SIG-M5 (cell line): ENCODE measurements at regions not wholly inside any gene's neighbourhood (a gene's known extent, or its start where the extent isn't known, plus 50 kb on each side); places are given as distances from the start of the nearest gene placed in this dataset.

Experiments
- DNase-seq: peaks from one replicate; lab custom pipeline; 2025; lab: John Stamatoyannopoulos, UW

DNA sequence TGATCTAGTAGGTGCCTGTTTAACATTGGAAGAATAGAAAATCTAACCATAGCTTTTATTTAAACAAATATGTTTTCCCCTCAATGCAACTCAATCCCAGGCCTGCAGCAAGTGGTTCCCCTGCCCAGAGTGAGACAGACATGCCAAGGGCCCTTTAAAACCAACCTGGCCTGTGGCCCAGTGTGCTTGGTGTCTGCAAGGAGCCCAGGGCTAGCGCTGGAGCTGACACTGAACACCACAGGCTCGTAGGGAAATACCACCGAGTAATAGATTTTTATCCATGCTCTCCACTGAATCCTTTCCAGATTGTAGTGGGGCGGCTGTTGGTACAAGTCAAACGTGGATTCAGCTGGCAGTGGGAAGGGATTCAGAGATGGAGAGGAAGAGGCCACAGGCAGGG lies 95.6 kb upstream of the NRXN3 start:
- DNase-seq, result no peak

DNA sequence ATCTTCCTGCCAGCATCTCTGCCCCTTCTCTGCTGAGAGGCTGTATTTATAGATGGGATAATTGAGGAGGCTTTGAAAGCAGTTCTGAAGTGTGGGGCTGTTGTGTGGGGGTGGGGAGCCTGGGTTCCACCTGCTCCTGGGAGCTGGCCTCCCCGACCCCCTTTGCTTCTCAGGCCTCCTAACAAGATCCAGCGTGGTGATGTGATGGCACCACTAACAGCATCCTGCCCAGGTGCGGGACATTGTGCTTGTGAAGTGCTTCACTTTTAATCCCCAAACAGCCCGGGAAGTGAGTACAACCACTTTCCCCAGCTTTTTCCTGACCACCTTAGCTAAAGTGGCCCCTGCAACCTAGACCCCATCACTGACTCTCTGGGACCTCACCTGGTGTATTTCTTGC lies 95.1 kb upstream of the NRXN3 start:
- no peak for DNase-seq

DNA sequence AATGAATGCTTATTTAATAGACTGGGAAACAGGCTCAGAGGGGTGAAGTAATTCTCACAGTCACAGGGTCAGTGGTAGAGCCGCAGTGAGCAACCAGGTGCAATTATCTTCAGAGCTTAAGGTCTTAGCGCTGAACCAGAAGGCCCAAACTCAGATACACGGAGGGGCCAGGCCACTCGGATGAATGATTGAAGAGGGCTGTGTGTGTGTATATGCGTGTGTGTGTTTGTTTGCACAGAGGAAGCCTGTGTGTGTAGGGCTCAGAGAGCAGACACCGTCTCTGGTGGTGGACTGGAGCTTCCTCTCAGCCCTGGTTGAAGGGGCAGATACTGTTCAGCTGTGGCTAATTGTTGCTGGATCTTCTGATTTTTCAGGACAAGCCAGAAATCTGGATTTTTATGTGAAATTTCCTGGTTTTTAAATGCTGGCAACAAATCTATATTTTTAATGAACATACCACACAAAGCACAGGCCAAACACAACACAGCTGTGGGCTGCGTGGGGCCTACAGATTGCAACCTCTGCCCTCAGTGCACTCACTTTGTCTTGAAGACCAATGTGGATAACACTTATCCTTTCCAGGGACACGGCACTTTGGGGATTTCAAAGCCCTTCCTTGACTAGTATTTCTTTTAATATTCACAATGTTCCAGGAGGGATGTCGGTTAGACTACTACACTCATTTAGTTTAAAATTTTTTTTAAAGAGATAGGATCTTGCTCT lies 94.5 kb upstream of the NRXN3 start:
- no peak for DNase-seq

DNA sequence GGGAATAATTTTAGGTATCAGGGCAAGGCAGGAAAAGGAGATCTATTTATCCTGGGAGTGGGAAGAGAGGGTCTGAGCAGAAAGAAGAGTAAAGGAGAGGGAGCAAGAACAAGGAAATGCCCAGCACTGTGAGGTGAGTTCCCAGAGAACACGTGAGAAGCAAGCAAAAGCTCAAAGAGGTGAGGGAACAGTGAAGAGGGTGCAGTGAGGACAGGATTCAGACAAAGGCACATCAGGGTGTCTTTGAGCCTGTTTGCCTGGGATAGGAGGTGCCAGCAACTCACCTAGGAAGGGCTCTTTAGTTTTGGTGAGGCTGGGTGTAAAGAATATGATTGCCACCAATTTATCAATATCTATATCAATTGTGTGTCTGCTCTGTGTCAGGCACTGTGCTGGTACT lies 88.9 kb upstream of the NRXN3 start:
- no peak for DNase-seq

DNA sequence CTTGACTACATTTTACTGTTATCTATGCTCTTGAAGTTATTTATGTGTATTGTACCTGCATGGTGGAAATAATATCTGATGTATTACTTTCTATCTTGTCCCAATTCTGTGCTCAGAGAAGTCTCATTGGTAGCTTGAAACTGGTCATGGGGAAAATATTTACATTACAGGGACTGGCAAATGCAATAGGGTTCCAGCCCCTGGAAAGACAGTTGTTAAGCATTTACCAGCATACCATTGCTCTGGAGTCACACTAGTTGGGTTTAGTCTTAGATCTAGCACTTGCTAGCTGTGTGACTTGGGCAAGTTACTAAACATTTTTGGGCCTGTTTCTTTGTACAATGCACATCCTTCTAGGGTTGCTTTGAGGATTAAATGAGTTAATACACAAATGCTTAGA lies 86.3 kb upstream of the NRXN3 start:
- no peak for DNase-seq

DNA sequence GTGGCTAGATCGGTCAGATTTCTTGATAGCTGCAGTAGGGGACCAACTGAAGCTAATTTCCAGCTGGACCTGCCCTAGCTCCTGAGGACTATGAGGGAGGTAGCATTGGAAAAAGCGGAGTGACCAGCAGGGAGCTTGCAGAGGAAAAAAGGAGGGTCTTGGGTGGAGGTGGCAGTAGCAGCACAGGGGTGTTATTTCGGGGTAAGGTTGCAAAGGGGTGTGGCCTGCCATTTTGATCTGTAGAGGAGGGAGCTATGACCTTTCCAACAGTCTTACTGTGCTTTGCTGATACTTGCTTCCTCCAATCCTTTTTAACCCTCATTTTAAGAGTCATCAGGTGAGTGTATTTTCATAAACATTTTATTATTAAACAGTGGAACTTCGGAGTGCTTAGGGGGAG lies 83.8 kb upstream of the NRXN3 start:
- no peak for DNase-seq

DNA sequence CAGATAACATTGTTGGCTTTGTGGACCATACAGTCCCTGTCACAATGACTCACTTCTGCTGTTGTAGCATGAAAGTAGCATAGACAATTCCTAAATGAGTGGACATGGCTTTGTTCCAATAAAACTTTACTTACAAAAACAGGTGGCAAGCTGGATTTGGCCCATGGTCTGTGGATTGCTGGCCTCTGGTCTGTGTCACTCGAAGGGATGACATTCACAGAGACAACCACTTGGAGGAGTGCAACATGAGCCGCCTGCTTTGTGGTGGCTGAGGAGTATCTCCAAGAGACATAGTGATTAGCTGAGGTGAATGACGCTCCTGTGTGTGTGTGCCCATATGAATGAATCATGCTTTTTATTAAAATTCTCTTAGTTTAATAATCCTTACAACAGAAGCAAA lies 81.3 kb upstream of the NRXN3 start:
- no peak for DNase-seq

DNA sequence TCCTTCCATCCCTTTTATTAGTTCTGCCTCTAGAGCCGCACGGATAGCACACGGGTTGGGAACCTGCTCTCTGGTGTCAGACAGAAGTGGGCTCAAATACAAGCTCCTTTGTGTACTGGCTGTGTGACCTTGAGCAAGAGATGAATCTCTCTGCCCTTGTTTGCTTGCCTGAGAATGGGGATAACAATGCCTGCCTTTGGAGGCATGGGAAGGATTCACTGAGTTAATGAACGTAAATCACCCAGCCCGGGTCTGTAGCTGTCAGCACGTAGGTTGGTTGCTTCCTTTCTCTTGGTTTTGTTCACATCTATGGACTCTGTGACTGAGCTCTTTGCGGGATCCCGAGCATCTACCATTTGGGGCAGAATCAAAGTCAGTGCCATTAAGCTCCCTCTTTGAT lies 79.3 kb upstream of the NRXN3 start:
- DNase-seq, result no peak

DNA sequence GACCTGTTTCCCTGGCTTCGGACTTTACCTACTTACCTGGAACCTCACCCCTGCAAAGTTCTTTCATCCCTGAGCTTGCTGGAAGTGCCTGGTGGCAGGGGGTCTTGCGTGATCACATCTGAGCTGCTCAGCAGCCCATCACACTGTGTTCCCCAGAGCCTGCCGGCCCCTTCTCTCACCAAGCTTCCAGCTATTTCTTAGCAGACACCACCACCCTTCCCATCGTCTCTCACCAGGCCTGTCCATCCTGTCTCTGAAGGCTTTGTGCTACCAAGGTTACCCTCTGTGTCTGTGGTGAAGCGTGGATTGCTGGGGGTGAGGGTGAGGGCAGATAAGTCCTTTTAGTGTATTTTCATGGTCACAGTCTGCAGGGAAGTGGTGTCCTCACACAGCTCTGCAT lies 78.8 kb upstream of the NRXN3 start:
- no peak for DNase-seq

DNA sequence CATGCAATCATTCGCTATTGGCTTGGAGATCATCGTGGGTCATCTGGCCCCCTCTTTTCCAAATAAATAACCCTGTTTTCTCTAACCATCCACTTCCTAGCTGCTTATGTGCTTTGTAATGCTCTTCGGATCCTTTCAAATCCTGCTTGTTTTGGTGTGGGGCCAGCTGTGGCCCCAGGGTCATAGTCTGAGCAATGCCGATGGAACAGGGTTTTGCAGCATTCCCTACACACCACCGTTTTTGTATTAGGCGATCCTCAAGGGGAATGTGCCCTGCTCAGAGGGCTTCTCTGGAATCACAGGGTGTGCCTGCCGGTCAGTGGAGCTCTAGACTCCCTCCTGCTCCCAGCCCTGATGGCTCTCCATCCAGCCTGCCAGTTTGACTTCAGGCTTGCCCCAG lies 78.1 kb upstream of the NRXN3 start:
- DNase-seq, result no peak

DNA sequence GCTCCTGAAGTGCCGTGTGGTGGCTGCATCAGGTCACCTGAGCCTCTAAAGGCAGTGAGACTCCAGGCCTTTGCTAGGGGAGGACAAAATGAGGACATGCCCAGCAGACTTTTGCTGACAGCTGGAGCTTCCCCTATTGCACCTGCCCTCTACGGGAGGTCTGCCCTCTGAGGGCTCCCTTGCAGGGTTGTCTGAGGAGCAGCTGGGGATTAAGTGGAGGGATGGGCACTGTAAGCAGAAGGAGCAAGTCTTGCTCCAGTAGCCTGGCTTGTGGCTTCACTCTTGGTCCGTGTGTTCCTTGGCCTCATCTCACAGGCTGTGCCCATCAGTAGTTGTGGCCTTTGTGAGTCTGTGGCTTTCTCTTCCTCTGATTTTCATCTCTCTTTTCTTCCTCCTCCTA lies 66.9 kb upstream of the NRXN3 start:
- no peak for DNase-seq

DNA sequence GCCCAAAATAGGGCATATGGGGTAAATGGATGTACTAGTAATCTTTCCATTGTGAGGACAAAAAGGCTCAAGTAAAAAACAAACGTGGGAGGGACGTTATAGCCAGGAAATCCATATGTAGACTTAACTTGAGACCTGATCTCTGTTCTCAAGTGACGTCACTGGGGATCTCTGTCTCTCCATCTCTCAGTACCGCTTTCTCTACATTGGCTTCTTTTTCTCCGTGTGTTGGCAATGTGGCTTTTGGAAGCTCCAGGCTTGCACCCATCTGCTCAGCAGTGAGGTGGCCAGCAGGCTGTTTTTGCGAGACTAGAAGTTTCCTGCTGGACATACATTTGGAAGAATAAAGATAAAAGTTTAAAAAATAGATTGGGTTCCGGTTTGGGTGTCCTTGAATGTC lies 66.0 kb upstream of the NRXN3 start:
- no peak for DNase-seq

DNA sequence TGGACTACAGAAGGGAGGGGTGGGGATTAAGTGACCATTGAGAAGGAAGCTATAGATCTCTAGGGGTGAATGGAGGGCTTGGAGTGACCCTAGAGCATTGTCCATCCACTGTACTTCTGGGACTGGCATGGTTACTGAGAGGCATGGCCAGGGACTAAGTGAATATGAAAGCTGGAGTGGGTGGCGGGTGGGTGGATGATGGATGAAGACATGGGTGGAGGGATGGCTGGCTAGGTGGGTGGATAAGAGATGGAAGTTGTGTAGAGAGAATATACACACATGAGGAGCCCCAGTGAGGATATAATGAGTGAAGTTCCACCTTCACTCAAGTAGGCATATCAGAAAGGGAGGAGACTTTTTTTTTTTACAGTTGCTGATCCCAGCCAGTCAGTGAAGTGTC lies 65.5 kb upstream of the NRXN3 start:
- no peak for DNase-seq

DNA sequence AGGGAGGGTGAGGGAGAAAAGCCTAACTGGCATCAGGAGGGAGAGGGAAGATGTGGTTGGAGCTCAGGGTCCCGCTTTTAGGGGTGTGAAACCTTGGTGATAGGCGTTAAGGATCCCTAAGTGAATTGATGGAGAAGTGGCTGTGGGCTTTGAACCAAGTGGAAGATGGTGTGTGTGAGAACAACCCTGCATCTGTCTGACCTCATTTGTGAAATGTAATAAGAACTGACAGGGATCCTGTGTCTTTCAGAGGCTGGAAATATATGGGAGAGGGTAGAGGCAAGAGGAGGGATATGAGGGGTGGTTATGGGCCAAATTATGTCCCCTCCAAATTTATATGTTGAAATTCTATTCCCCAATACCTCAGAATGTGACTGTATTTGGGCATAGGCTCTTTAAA lies 63.8 kb upstream of the NRXN3 start:
- no peak for DNase-seq

DNA sequence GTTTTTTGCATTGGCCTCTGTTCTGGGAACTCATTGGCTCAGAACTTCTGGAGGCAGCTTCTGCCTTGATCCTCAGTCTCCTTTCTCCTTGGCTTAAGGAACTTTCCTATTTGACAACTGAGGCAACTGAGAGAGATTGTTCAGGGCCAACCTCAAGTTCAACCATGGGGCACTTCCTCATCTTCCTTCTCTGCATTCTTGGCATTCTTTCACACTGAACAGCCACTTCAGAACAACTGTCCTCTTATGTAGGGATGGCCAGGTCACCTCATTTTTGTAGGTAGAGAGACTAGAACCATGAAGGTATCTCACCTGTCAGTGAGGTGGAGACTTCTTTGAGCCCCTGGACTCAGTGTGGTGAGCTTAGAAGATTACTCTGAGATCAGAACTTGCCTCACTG lies 63.0 kb upstream of the NRXN3 start:
- DNase-seq, result no peak

DNA sequence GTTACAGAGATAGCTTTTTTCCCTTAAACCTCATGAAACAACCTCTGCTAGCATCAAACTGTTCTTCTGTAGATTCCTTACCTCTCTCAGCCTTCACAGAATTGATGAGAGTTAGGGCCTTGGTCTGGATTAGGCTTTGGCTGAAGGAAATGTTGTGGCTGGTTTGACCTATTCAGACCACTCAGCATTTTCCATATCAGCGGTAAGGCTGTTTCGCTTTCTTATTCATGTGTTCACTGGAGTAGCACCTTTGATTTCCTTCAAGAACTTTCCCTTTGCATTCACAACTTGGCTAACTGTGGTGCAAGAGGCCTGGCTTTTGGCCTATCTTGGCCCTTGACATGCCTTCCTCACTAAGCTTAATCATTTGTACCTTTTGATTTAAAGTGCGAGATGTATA lies 50.7 kb upstream of the NRXN3 start:
- DNase-seq, result no peak
